ENCODE measurements at regions not wholly inside any gene's neighbourhood (a gene's known extent, or its start where the extent isn't known, plus 50 kb on each side); places are given as distances from the start of the nearest gene placed in this dataset.

DNA sequence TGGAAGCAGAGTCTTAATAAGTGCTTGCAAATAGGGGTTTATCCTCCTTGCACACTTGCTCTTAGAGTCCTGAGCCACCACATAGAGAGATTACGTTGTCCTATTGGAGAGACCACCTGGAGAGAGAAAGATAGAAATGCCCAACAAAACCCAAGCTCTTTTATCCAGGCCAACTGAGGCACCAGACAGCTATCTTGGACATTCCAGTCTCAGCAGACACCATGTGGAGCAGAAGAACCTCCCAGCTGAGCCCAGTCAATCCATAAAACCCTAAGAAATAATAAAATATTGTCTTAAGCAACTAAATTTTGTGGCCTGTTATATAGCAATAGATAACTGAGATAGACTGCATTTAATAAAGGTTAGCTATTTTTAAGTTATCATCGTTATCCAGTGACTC lies 105.7 kb upstream of the PFN2 start:
- no peak overlapping the region for H3K4me3 ChIP-seq (ENCODE audit: insufficient read depth, low read depth, low read length)
- H3K27ac ChIP-seq (ENCODE audit: insufficient read depth, low read length): no peak overlapping the region
- no peak overlapping the region for H2BK120ac ChIP-seq (ENCODE audit: low read depth, low read length)
- H2BK15ac ChIP-seq (ENCODE audit: low read depth, low read length): no peak overlapping the region
- dilution Hi-C loops (cut with HindIII; ENCODE audit: low sequenced_read_pairs, unreplicated experiment) (no loop called here), in situ Hi-C loops (cut with MboI; ENCODE audit: low sequenced_read_pairs) (no loop called here), intact Hi-C loops (cut with micrococcal nuclease) (no loop called here)
- no CpG with 5 or more reads among the region's 2 CpGs for WGBS, 2 experiments (ENCODE audit: extremely low coverage in 2 of 2, insufficient read length in 1 of 2)
- H3K4ac ChIP-seq (ENCODE audit: low read depth, low read length): no peak overlapping the region
- H3K79me1 ChIP-seq (ENCODE audit: low read depth in 1 of 2, low read length in 2 of 2): peaks cover 0 to 8% of the 10 kb centered on the region in 2 experiments; a peak in 1 of 4 replicates
- H3K4me1 ChIP-seq (ENCODE audit: control insufficient read depth, insufficient read depth, low read length): peaks cover 21% of the 10 kb centered on the region
- no peak overlapping the region for H4K5ac ChIP-seq (ENCODE audit: low read depth, low read length)
- H4K8ac ChIP-seq (ENCODE audit: low read depth in 2 of 2, low read length in 2 of 2): no peak overlapping the region
- no peak for DNase-seq
- H2BK20ac ChIP-seq (ENCODE audit: low read depth, low read length): no peak overlapping the region
- peaks cover 27% of the 10 kb centered on the region for H3K9me1 ChIP-seq (ENCODE audit: insufficient read depth, low read length)
- peaks cover 5% of the 10 kb centered on the region; the same call in 1 of the 2 replicates for H3K9me3 ChIP-seq (ENCODE audit: control insufficient read depth, insufficient read depth, low read length)
- H2AK5ac ChIP-seq (ENCODE audit: low read depth, low read length): no peak overlapping the region
- H2AK9ac ChIP-seq (replicated peaks; ENCODE audit: low read depth, low read length, poor library complexity): no peak overlapping the region
- H3K27me3 ChIP-seq (ENCODE audit: control insufficient read depth, insufficient read depth, low read length): no peaks in the 10 kb centered on the region
- H4K20me1 ChIP-seq (ENCODE audit: insufficient read depth, low read length): no peaks in the 10 kb centered on the region
- H4K91ac ChIP-seq (ENCODE audit: insufficient read depth, low read depth, low read length): no peak overlapping the region
- no peak for TF ChIP-seq MAFK (IDR thresholded peaks at IDR 0.05; ENCODE audit: low read depth, low read length)
- H3K23ac ChIP-seq (ENCODE audit: low read depth, low read length): no peak overlapping the region
- no peak overlapping the region for H3K18ac ChIP-seq (ENCODE audit: low read depth, low read length)
- H2AFZ ChIP-seq (replicated peaks; ENCODE audit: low read length, poor library complexity): no peak overlapping the region
- CTCF ChIA-PET: no interaction called here
- H3K14ac ChIP-seq (replicated peaks; ENCODE audit: low read depth, low read length): no peak overlapping the region
- no peak overlapping the region for H2BK5ac ChIP-seq (ENCODE audit: low read depth, low read length, poor library complexity, severe bottlenecking)
- ATAC-seq (ENCODE audit: low read depth): no peak
- POLR2A ChIA-PET (ENCODE audit: unreplicated experiment): no interaction called here
- H3K4me2 ChIP-seq (ENCODE audit: low read depth, low read length): no peak overlapping the region
- H3K36me3 ChIP-seq (ENCODE audit: control insufficient read depth, insufficient read depth, low read length): no peaks in the 10 kb centered on the region
- BruUV-seq (replicated peaks): no TSS peak
- H3K56ac ChIP-seq (ENCODE audit: extremely low read depth, insufficient read depth, low read length): no peak overlapping the region
- no peak overlapping the region for H3K9ac ChIP-seq (ENCODE audit: low read depth, low read length)

Data from IMR-90 (cell line).